Activated B cell treated with CpG ODN at 0.5 μM for 24 hours (primary cell): ENCODE measurements at regions not wholly inside any gene's neighbourhood (a gene's known extent, or its start where the extent isn't known, plus 50 kb on each side); places are given as distances from the start of the nearest gene placed in this dataset.

Source experiments
- ATAC-seq: fragments of 200-7000 bp; cut with Tn5 transposase; one replicate; pipeline ENCODE4 v1.10.0; 2021; ENCODE audit warnings: low read depth, mild to moderate bottlenecking, moderate library complexity
- CTCF ChIA-PET: fragments of 350-600 bp; sonication (Branson Sonifier 250); formaldehyde crosslinking; loops from one replicate; lab custom pipeline; 2021; ENCODE audit warnings: antibody characterized with exemption; lab: Charles Lee
- POLR2A ChIA-PET: fragments of 350-600 bp; sonication (Branson Sonifier 250); formaldehyde crosslinking; loops from one replicate; lab custom pipeline; 2021; ENCODE audit warnings: antibody characterized with exemption; lab: Charles Lee
- DNase-seq: peaks from one replicate; pipeline ENCODE4 v3.0.0; 2022
- H3K27ac Mint-ChIP-seq: one replicate; pipeline ENCODE4 v1.8.0; 2020; ENCODE audit warnings: mixed read lengths
- H3K27me3 Mint-ChIP-seq: one replicate; pipeline ENCODE4 v1.8.0; 2021; ENCODE audit warnings: mixed read lengths
- H3K36me3 Mint-ChIP-seq: one replicate; pipeline ENCODE4 v1.8.0; 2021; ENCODE audit warnings: low read depth, mixed read lengths
- H3K4me1 Mint-ChIP-seq: one replicate; pipeline ENCODE4 v1.8.0; 2021; ENCODE audit warnings: mixed read lengths
- H3K4me3 Mint-ChIP-seq: one replicate; pipeline ENCODE4 v1.8.0; 2020; ENCODE audit warnings: mild to moderate bottlenecking, mixed read lengths
- H3K9me3 Mint-ChIP-seq: one replicate; pipeline ENCODE4 v1.8.0; 2020; ENCODE audit warnings: mixed read lengths
- intact Hi-C: fragments of 100-400 bp; cut with micrococcal nuclease; formaldehyde crosslinking; loops from one replicate; pipeline ENCODE4 v1.15.1; 2024
- TF ChIP-seq, protein P1 (sequence below): fragments of 200-600 bp; IDR thresholded peaks from one replicate; pipeline ENCODE4 v1.8.0; 2022; ENCODE audit warnings: antibody characterized with exemption, mild to moderate bottlenecking

DNA sequence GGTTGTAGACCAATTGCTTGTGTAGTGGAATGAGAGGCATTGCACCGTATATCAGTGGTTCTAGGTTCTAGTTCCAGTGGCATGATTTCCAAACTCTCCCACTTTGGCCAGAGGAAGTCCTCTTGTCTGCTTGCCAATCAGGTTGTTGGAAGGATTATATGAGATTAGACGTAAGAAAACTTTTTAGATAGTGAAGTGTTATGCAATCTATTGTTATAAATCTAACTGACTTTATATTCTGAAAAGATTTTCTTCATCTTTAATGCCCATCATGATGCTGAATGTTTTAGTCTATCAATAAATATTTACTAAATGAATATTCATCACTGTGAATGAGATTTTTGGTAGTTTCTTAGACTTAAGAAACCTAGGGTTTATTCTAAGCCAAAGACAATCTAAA is 152.6 kb downstream of the TFPI2 start:
- ATAC-seq = no peak
- ChIA-PET CTCF (no interaction called here), POLR2A (no interaction called here)
- Mint-ChIP-seq H3K4me3 (no peak overlapping the region), H3K4me1 (peaks cover 6% of the 10 kb centered on the region), H3K27me3 (no peaks in the 10 kb centered on the region), H3K9me3 (no peaks in the 10 kb centered on the region), H3K27ac (no peak overlapping the region), H3K36me3 (no peaks in the 10 kb centered on the region)
- DNase-seq = no peak
- intact Hi-C loops = no loop called here
- TF ChIP-seq, protein P1, sequence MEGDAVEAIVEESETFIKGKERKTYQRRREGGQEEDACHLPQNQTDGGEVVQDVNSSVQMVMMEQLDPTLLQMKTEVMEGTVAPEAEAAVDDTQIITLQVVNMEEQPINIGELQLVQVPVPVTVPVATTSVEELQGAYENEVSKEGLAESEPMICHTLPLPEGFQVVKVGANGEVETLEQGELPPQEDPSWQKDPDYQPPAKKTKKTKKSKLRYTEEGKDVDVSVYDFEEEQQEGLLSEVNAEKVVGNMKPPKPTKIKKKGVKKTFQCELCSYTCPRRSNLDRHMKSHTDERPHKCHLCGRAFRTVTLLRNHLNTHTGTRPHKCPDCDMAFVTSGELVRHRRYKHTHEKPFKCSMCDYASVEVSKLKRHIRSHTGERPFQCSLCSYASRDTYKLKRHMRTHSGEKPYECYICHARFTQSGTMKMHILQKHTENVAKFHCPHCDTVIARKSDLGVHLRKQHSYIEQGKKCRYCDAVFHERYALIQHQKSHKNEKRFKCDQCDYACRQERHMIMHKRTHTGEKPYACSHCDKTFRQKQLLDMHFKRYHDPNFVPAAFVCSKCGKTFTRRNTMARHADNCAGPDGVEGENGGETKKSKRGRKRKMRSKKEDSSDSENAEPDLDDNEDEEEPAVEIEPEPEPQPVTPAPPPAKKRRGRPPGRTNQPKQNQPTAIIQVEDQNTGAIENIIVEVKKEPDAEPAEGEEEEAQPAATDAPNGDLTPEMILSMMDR = no peak

DNA sequence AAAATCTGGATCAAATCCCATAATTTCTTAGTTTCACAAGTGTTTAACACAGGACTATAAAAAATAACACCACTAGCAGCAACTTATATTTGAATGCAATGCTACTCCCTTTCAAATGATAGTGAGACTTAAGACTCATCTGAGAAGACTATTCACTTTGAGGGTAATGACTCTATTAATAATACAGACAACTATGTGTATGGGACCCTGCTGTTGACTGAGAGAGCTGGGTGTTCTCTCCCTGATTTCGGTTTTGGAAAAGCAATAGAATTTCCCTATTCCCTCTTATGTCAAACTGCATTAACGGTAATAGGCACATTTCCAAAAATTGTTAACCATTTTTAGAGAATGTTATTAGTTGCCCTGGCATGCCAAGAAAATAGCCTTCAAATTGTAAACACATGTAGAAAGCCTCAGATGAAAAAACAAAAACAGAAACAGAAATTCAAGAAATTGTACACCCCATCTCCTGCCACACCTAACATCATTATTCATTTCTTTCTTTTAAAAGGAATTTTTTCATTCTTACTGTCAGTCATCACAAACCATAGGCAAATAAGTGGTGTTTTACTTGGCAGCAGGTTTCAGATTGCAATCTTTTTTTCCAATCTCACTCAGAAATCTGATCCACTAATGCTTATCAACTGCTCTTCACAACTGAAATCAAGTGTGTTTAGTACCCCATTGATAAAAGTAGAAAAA is 153.7 kb downstream of the TFPI2 start:
- ChIA-PET CTCF (no interaction called here), POLR2A (no interaction called here)
- TF ChIP-seq, protein P1 = no peak
- H3K27ac Mint-ChIP-seq = no peak overlapping the region
- H3K36me3 Mint-ChIP-seq = no peaks in the 10 kb centered on the region
- no peak for ATAC-seq
- no peaks in the 10 kb centered on the region for H3K27me3 Mint-ChIP-seq
- intact Hi-C loops = no loop called here
- H3K9me3 Mint-ChIP-seq = no peaks in the 10 kb centered on the region
- no peaks in the 10 kb centered on the region for H3K4me1 Mint-ChIP-seq
- DNase-seq = no peak
- no peak overlapping the region for H3K4me3 Mint-ChIP-seq

DNA sequence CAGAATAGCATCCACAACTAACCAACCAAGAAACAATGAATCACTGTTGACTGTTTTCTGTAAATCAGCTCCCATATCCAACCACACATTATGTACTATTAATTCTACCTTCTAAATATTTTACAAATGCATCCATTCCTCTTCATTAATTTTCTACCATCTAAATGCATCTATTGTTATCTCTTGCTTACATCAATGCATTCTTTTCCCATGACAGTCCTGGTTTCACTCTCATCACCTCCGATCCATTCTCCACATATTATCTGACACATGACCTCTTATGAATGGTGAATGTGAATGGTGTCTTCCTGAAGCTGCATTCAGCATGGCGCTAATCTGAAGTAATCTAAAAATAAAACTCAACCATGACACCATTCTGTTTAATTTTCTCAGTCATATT is 153.8 kb upstream of the CALCR start:
- Mint-ChIP-seq H3K27ac (no peak overlapping the region), H3K27me3 (peaks cover 6% of the 10 kb centered on the region), H3K9me3 (no peaks in the 10 kb centered on the region), H3K4me1 (no peaks in the 10 kb centered on the region), H3K36me3 (no peaks in the 10 kb centered on the region), H3K4me3 (no peak overlapping the region)
- intact Hi-C loops = no loop called here
- ChIA-PET CTCF (no interaction called here), POLR2A (no interaction called here)
- DNase-seq = no peak
- TF ChIP-seq, protein P1 = no peak
- no peak for ATAC-seq

DNA sequence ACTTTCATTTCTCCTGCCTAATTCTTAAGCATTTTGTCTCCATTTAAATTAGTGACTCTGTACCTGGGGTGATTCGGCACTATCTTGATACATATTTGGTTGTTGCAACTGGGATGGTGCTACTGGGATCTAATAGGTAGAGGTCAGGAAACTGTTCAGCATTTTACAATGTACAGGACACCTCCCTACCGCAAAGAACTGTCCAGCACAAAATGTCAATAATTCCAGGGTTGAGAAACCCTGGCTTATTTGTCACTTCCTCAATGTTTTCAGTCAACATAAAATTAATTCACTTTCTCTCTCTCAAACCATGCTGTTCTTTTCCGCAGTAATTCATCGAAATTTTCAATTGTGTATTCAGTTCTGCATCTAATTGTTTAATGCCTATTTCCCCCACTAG is 151.4 kb upstream of the CALCR start:
- DNase-seq = no peak
- H3K4me1 Mint-ChIP-seq = no peaks in the 10 kb centered on the region
- intact Hi-C loops = no loop called here
- H3K4me3 Mint-ChIP-seq = no peak overlapping the region
- TF ChIP-seq, protein P1 = no peak
- POLR2A ChIA-PET = no interaction called here
- H3K27me3 Mint-ChIP-seq = peaks cover 7% of the 10 kb centered on the region
- no peaks in the 10 kb centered on the region for H3K36me3 Mint-ChIP-seq
- no peaks in the 10 kb centered on the region for H3K9me3 Mint-ChIP-seq
- H3K27ac Mint-ChIP-seq = no peak overlapping the region
- no peak for ATAC-seq
- CTCF ChIA-PET = no interaction called here

DNA sequence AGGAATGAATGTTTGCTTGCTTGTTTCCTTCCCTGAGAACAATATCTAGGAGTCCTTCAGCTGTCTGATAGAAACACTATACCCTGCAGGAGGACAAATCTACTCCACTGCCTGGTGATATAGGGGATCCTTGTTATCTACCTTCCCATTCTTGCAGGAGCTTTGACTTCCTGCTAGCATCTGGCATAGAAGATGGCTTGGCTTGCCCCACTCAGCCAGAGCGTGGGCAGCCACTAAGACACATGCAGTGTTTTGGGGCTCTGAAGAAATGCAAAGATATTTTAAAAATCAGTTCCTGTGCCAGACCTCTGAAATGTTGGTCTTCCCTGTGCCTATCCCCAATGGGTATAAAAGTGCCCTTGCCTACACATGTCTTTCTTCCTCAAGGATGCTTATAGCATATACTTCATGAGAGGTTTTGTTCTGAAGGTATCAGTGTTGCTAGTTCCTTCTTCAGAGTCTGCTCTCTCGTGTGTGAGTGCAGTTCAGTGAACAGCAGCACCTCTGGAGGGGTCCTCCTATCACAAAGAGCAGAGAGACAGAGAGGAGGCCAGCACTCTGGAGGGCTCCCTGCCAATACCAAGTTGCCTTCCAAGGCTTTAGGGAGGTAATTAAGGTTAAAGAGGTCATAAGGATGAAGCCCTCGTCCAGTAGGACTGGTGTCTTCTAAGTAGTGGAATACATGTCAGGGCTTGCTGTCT is 149.1 kb upstream of the CALCR start:
- POLR2A ChIA-PET = no interaction called here
- no peak overlapping the region for H3K27ac Mint-ChIP-seq
- H3K27me3 Mint-ChIP-seq = peaks cover 3% of the 10 kb centered on the region
- no peaks in the 10 kb centered on the region for H3K36me3 Mint-ChIP-seq
- DNase-seq = no peak
- no peaks in the 10 kb centered on the region for H3K9me3 Mint-ChIP-seq
- CTCF ChIA-PET = no interaction called here
- intact Hi-C loops = no loop called here
- no peaks in the 10 kb centered on the region for H3K4me1 Mint-ChIP-seq
- TF ChIP-seq, protein P1 = no peak
- H3K4me3 Mint-ChIP-seq = no peak overlapping the region
- no peak for ATAC-seq
